ENCODE measurements at regions not wholly inside any gene's neighbourhood (a gene's known extent, or its start where the extent isn't known, plus 50 kb on each side); places are given as distances from the start of the nearest gene placed in this dataset.

- Mint-ChIP-seq H3K4me3 (ENCODE audit: unreplicated experiment) (no peak overlapping the region), H3K4me1 (ENCODE audit: unreplicated experiment) (no peaks in the 10 kb centered on the region), H3K27ac (ENCODE audit: unreplicated experiment) (no peak overlapping the region), H3K36me3 (ENCODE audit: low read depth, unreplicated experiment) (no peaks in the 10 kb centered on the region), H3K9me3 (ENCODE audit: unreplicated experiment) (no peaks in the 10 kb centered on the region), H3K27me3 (ENCODE audit: unreplicated experiment) (no peaks in the 10 kb centered on the region)
- TF ChIP-seq CTCF (IDR thresholded peaks at IDR 0.05; ENCODE audit: unreplicated experiment) = no peak
- no peak for DNase-seq (ENCODE audit: low spot score)
Measured at GRCh38 chr3:81095956-81096355, 665.5 kb downstream of the GBE1 start.

- TF ChIP-seq CTCF (IDR thresholded peaks at IDR 0.05; ENCODE audit: unreplicated experiment) = no peak
- no peak overlapping the region for H3K27ac Mint-ChIP-seq (ENCODE audit: unreplicated experiment)
- H3K4me1 Mint-ChIP-seq (ENCODE audit: unreplicated experiment) = no peaks in the 10 kb centered on the region
- H3K27me3 Mint-ChIP-seq (ENCODE audit: unreplicated experiment) = no peaks in the 10 kb centered on the region
- H3K9me3 Mint-ChIP-seq (ENCODE audit: unreplicated experiment) = no peaks in the 10 kb centered on the region
- DNase-seq (ENCODE audit: low spot score) = no peak
- no peaks in the 10 kb centered on the region for H3K36me3 Mint-ChIP-seq (ENCODE audit: low read depth, unreplicated experiment)
- no peak overlapping the region for H3K4me3 Mint-ChIP-seq (ENCODE audit: unreplicated experiment)
Measured at GRCh38 chr3:81094986-81095385, 666.5 kb downstream of the GBE1 start.

GRCh38 chr3:81087607-81088006, 673.8 kb downstream of the GBE1 start:
- no peaks in the 10 kb centered on the region for H3K4me1 Mint-ChIP-seq (ENCODE audit: unreplicated experiment)
- no peaks in the 10 kb centered on the region for H3K27me3 Mint-ChIP-seq (ENCODE audit: unreplicated experiment)
- no peak for TF ChIP-seq CTCF (IDR thresholded peaks at IDR 0.05; ENCODE audit: unreplicated experiment)
- DNase-seq (ENCODE audit: low spot score) = no peak
- no peaks in the 10 kb centered on the region for H3K36me3 Mint-ChIP-seq (ENCODE audit: low read depth, unreplicated experiment)
- no peak overlapping the region for H3K27ac Mint-ChIP-seq (ENCODE audit: unreplicated experiment)
- no peak overlapping the region for H3K4me3 Mint-ChIP-seq (ENCODE audit: unreplicated experiment)
- H3K9me3 Mint-ChIP-seq (ENCODE audit: unreplicated experiment) = no peaks in the 10 kb centered on the region

- no peak for DNase-seq (ENCODE audit: low spot score)
- no peak overlapping the region for H3K27ac Mint-ChIP-seq (ENCODE audit: unreplicated experiment)
- H3K36me3 Mint-ChIP-seq (ENCODE audit: low read depth, unreplicated experiment) = no peaks in the 10 kb centered on the region
- H3K9me3 Mint-ChIP-seq (ENCODE audit: unreplicated experiment) = no peaks in the 10 kb centered on the region
- H3K4me3 Mint-ChIP-seq (ENCODE audit: unreplicated experiment) = no peak overlapping the region
- no peaks in the 10 kb centered on the region for H3K4me1 Mint-ChIP-seq (ENCODE audit: unreplicated experiment)
- TF ChIP-seq CTCF (IDR thresholded peaks at IDR 0.05; ENCODE audit: unreplicated experiment) = no peak
- H3K27me3 Mint-ChIP-seq (ENCODE audit: unreplicated experiment) = no peaks in the 10 kb centered on the region
Measured at GRCh38 chr3:81086348-81086747, 675.1 kb downstream of the GBE1 start.

GRCh38 chr3:81080608-81081007, 680.8 kb downstream of the GBE1 start:
- no peaks in the 10 kb centered on the region for H3K27me3 Mint-ChIP-seq (ENCODE audit: unreplicated experiment)
- no peaks in the 10 kb centered on the region for H3K4me1 Mint-ChIP-seq (ENCODE audit: unreplicated experiment)
- no peak for TF ChIP-seq CTCF (IDR thresholded peaks at IDR 0.05; ENCODE audit: unreplicated experiment)
- DNase-seq (ENCODE audit: low spot score) = no peak
- no peaks in the 10 kb centered on the region for H3K36me3 Mint-ChIP-seq (ENCODE audit: low read depth, unreplicated experiment)
- no peaks in the 10 kb centered on the region for H3K9me3 Mint-ChIP-seq (ENCODE audit: unreplicated experiment)
- no peak overlapping the region for H3K27ac Mint-ChIP-seq (ENCODE audit: unreplicated experiment)
- H3K4me3 Mint-ChIP-seq (ENCODE audit: unreplicated experiment) = no peak overlapping the region

Data from endothelial cell (in vitro differentiated cells).